HepG2 (cell line): ENCODE measurements at regions not wholly inside any gene's neighbourhood (a gene's known extent, or its start where the extent isn't known, plus 50 kb on each side); places are given as distances from the start of the nearest gene placed in this dataset.

ENCODE experiments used
- ATAC-seq: fragments of 200-7000 bp; cut with Tn5 transposase; 3 replicates; pipeline ENCODE4 v1.9.1; 2020; ENCODE audit warnings: mild to moderate bottlenecking, moderate library complexity
- BruUV-seq: library from RNA; stranded (reverse); fragments of 400-500 nt; replicated peaks from 2 replicates; lab custom pipeline; 2021; lab: Mats Ljungman, UMichigan
- CTCF ChIA-PET: fragments of 300-600 bp; formaldehyde crosslinking; extraction: SDS; loops from one replicate; lab custom pipeline; 2021; ENCODE audit warnings: low total read pairs, inconsistent platforms, low intra/inter-chr PET ratio; lab: Yijun Ruan, JAX
- POLR2A ChIA-PET: fragments of 350-600 bp; sonication (Branson Sonifier 250); formaldehyde crosslinking; loops from one replicate; lab custom pipeline; 2020; ENCODE audit warnings: antibody characterized with exemption, inconsistent platforms; lab: Yijun Ruan, JAX
- DNase-seq: peaks from one replicate; pipeline ENCODE4 v3.0.0-alpha.2; 2015; ENCODE audit warnings: low spot score
- FAIRE-seq: peaks from 3 replicates; lab custom pipeline; 2011; peaks lifted over from hg19 to GRCh38; lab: Jason Lieb, UNC
- H2AFZ ChIP-seq: one replicate; pipeline ENCODE4 v1.6.1; 2011; ENCODE audit warnings: low read length, inconsistent platforms
- H3K27ac ChIP-seq: fragments of 300-600 bp; 3 replicates; pipeline ENCODE4 v1.8.0; 2011; ENCODE audit warnings: mixed run types, mild to moderate bottlenecking, mixed read lengths, low read length, inconsistent platforms; ENCODE audit not compliant: insufficient read depth; ENCODE audit errors: extremely low read length
- H3K27me3 ChIP-seq, 2 experiments: fragments of 200-600 bp in 1 of 2; 2 replicates in 1 of 2; 3 replicates in 1 of 2; pipeline versions ENCODE4 v1.6.0 to v1.8.0; 2011; ENCODE audit warnings: low read length in 2 of 2, mild to moderate bottlenecking in 2 of 2, moderate library complexity in 2 of 2, inconsistent platforms in 1 of 2; ENCODE audit not compliant: insufficient read depth in 2 of 2, control insufficient read depth in 1 of 2
- H3K36me3 ChIP-seq, 2 experiments: fragments of 200-600 bp in 1 of 2; replicated peaks in 1 of 2; 2 replicates in 1 of 2; 3 replicates in 1 of 2; pipeline versions ENCODE4 v1.5.1 to v1.8.0; 2011; ENCODE audit warnings: low read length in 2 of 2, inconsistent platforms in 1 of 2; ENCODE audit not compliant: insufficient read depth in 2 of 2, control insufficient read depth in 1 of 2
- H3K4me1 ChIP-seq: 2 replicates; pipeline ENCODE4 v1.5.1; 2012; ENCODE audit warnings: low read length, inconsistent platforms; ENCODE audit not compliant: insufficient read depth
- H3K4me2 ChIP-seq: 2 replicates; pipeline ENCODE4 v1.6.0; 2011; ENCODE audit warnings: low read depth, low read length, inconsistent platforms
- H3K4me3 ChIP-seq, 3 experiments: fragments of 200-600 bp in 1 of 3; sonication (generic), shearing (Covaris generic) in 1 of 3; replicated peaks in 1 of 3; 2 replicates each; pipeline ENCODE4 v1.5.1; 2011 to 2016; ENCODE audit warnings: low read length in 3 of 3, inconsistent platforms in 2 of 3, low read depth in 2 of 3, mild to moderate bottlenecking in 2 of 3, control low read depth in 1 of 3, mixed read lengths in 1 of 3; ENCODE audit not compliant: insufficient read depth in 1 of 3
- H3K79me2 ChIP-seq: one replicate; pipeline ENCODE4 v1.6.1; 2011; ENCODE audit warnings: low read length, inconsistent platforms; ENCODE audit not compliant: insufficient read depth
- H3K9ac ChIP-seq: 2 replicates; pipeline ENCODE4 v1.6.0; 2011; ENCODE audit warnings: mild to moderate bottlenecking, low read depth, low read length, inconsistent platforms; ENCODE audit not compliant: insufficient read depth
- H3K9me3 ChIP-seq: 2 replicates; pipeline ENCODE4 v1.5.1; 2012; ENCODE audit warnings: mild to moderate bottlenecking, low read length
- H4K20me1 ChIP-seq: 2 replicates; pipeline ENCODE4 v1.6.0; 2011; ENCODE audit warnings: inconsistent platforms, mild to moderate bottlenecking, low read length, moderate library complexity; ENCODE audit not compliant: insufficient read depth
- GTF2F1 ChIP-seq: fragments of 150-350 bp; IDR thresholded peaks from 2 replicates; pipeline ENCODE4 v1.6.1; 2014; ENCODE audit warnings: low read length
- KAT8 ChIP-seq: IDR thresholded peaks from 2 replicates; pipeline ENCODE4 v1.6.1; 2016; ENCODE audit warnings: missing genetic modification reagents, missing compliant biosample characterization
- KLF16 ChIP-seq, 2 experiments: sonication (generic) in 1 of 2; formaldehyde crosslinking in 1 of 2; IDR thresholded peaks; 2 replicates each; pipeline versions ENCODE4 v1.6.1 to v1.8.0; 2016 to 2023; ENCODE audit warnings: missing genetic modification reagents in 2 of 2, missing compliant biosample characterization in 1 of 2
- NCOA1 ChIP-seq: sonication (generic); formaldehyde crosslinking; IDR thresholded peaks from 2 replicates; pipeline ENCODE4 v1.9.0; 2021; ENCODE audit warnings: missing genetic modification reagents
- NCOA2 ChIP-seq: sonication (generic); formaldehyde crosslinking; IDR thresholded peaks from 2 replicates; pipeline ENCODE4 v1.8.0; 2022; ENCODE audit warnings: inconsistent platforms
- SOX5 ChIP-seq: IDR thresholded peaks from 2 replicates; pipeline ENCODE4 v1.6.1; 2016; ENCODE audit warnings: borderline replicate concordance
- ZFAT ChIP-seq: sonication (generic); formaldehyde crosslinking; conservative IDR thresholded peaks from 2 replicates; pipeline ENCODE4 v1.8.1; 2023; ENCODE audit warnings: missing genetic modification reagents, inconsistent platforms
- ZNF329 ChIP-seq: sonication (generic); formaldehyde crosslinking; IDR thresholded peaks from 2 replicates; pipeline ENCODE4 v1.9.0; 2021; ENCODE audit warnings: low read depth, mild to moderate bottlenecking, missing genetic modification reagents
- ZNF333 ChIP-seq: sonication (generic); formaldehyde crosslinking; IDR thresholded peaks from 2 replicates; pipeline ENCODE4 v1.4.0; 2020; ENCODE audit warnings: mild to moderate bottlenecking, missing genetic modification reagents, borderline replicate concordance
- ZNF549 ChIP-seq: sonication (generic); formaldehyde crosslinking; IDR thresholded peaks from 2 replicates; pipeline ENCODE4 v1.5.0; 2020; ENCODE audit warnings: missing genetic modification reagents
- ZNF589 ChIP-seq: sonication (generic); formaldehyde crosslinking; conservative IDR thresholded peaks from 2 replicates; pipeline ENCODE4 v1.8.0; 2022; ENCODE audit warnings: mild to moderate bottlenecking, moderate library complexity, missing genetic modification reagents
- ZNF772 ChIP-seq: sonication (generic); formaldehyde crosslinking; IDR thresholded peaks from 2 replicates; pipeline ENCODE4 v1.5.0; 2020; ENCODE audit warnings: mild to moderate bottlenecking, missing genetic modification reagents
- ZNF782 ChIP-seq: sonication (generic); formaldehyde crosslinking; IDR thresholded peaks from 2 replicates; pipeline ENCODE4 v1.4.0; 2020; ENCODE audit warnings: missing genetic modification reagents, mild to moderate bottlenecking, borderline replicate concordance
- ZNF816 ChIP-seq: sonication (generic); formaldehyde crosslinking; IDR thresholded peaks from 2 replicates; pipeline ENCODE4 v1.8.0; 2022; ENCODE audit warnings: missing genetic modification reagents, mild to moderate bottlenecking, borderline replicate concordance
- WGBS: methylation state at CpG from one replicate; pipeline ENCODE4 v1.1.6; 2017; ENCODE audit warnings: low lambda C conversion rate; 5-methylcytosine and 5-hydroxymethylcytosine counted together
- in situ Hi-C: cut with HindIII; loops from 2 replicates; pipeline ENCODE4 v1.10.0; 2017; ENCODE audit warnings: low pct_unique_long_range_greater_than_20kb; ENCODE audit not compliant: extremely low pct_ligation_motif_present
- intact Hi-C: fragments of 100-400 bp; cut with micrococcal nuclease; formaldehyde crosslinking; loops from one replicate; pipeline ENCODE4 v1.10.0; 2022; ENCODE audit not compliant: unreplicated experiment
- TF ChIP-seq, protein P1 (sequence below): sonication (generic); formaldehyde crosslinking; IDR thresholded peaks from 2 replicates; pipeline ENCODE4 v1.4.0; 2020; ENCODE audit warnings: missing genetic modification reagents, borderline replicate concordance
- TF ChIP-seq, protein P2 (sequence below): sonication (generic); formaldehyde crosslinking; IDR thresholded peaks from 2 replicates; pipeline ENCODE4 v1.4.0; 2020; ENCODE audit warnings: missing genetic modification reagents, borderline replicate concordance
- TF ChIP-seq, protein P3 (sequence below): IDR thresholded peaks from 2 replicates; pipeline ENCODE4 v1.6.1; 2018; ENCODE audit warnings: missing genetic modification reagents

- TF ChIP-seq ZNF329 (CRISPR knock-in tag) (no peak), SOX5 (CRISPR knock-in tag) (no peak), ZFAT (no peak), KAT8 (CRISPR knock-in tag) (no peak), ZNF782 (CRISPR knock-in tag) (no peak)
- TF ChIP-seq, protein P1, sequence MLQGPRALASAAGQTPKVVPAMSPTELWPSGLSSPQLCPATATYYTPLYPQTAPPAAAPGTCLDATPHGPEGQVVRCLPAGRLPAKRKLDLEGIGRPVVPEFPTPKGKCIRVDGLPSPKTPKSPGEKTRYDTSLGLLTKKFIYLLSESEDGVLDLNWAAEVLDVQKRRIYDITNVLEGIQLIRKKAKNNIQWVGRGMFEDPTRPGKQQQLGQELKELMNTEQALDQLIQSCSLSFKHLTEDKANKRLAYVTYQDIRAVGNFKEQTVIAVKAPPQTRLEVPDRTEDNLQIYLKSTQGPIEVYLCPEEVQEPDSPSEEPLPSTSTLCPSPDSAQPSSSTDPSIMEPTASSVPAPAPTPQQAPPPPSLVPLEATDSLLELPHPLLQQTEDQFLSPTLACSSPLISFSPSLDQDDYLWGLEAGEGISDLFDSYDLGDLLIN, result no peak
These were observed 121.0 kb upstream of the ZNF716 start (continued) for GRCh38 chr7:57328963-57329362.

DNA sequence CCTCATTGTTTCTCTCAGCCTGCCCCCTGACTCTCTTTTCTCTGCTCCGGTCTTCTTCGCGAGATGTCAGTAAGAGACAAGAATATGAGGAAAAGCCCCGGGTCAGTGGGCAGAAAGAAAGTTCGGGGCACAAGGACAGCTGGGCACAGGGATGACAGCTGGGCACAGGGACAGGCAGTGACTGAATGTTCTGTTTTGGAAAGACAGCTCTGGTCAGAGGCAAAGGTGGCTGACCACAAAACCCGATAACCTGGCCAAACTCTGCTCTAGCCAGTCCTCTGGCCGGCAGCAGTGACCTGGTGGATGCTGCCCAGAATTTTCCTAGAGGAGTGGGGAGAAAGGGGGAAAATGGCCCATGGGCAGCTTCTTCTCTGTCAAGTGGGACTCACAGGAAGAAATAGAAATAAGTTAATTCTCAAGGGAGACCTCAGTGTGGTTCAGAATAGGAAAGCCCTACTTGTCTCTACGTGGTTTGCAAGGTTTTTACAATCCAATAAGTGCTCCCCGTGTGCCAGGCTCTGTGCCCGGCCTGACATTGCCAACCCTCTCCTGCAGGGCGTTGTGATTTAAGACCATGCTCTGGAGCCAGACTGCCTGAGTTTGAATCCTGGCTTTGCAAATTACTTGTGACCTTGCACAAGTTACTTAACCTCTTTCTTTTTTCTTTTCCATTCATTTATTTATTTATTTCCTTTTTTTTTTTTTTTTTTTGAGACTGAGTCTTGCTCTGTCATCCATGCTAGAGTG, 110.6 kb upstream of the ZNF716 start:
- no peak overlapping the region for H3K4me2 ChIP-seq
- CTCF ChIA-PET, result no interaction called here
- peaks cover 97% of the 10 kb centered on the region for H3K9me3 ChIP-seq
- no peak overlapping the region for H3K4me3 ChIP-seq
- no peaks in the 10 kb centered on the region for H3K79me2 ChIP-seq
- POLR2A ChIA-PET, result no interaction called here
- DNase-seq, result no peak
- no peaks in the 10 kb centered on the region for H4K20me1 ChIP-seq
- WGBS, result 26% methylated on average over 10 of the region's 11 CpGs
- no TSS peak for BruUV-seq
- no peak overlapping the region for H3K9ac ChIP-seq
- no peak for ATAC-seq
- no peak for FAIRE-seq
- H3K27me3 ChIP-seq, result no peaks in the 10 kb centered on the region
- no peak overlapping the region for H3K27ac ChIP-seq
- H3K36me3 ChIP-seq, result no peaks in the 10 kb centered on the region
- intact Hi-C loops (no loop called here), in situ Hi-C loops (no loop called here)
- H3K4me1 ChIP-seq, result no peaks in the 10 kb centered on the region
- no peak overlapping the region for H2AFZ ChIP-seq
- TF ChIP-seq ZNF816 (CRISPR knock-in tag) (no peak), GTF2F1 (no peak), ZNF549 (CRISPR knock-in tag) (no peak), NCOA1 (CRISPR knock-in tag) (no peak), NCOA2 (no peak), ZNF589 (CRISPR knock-in tag) (no peak), ZNF333 (CRISPR knock-in tag) (no peak), ZNF772 (no peak), KLF16 (CRISPR knock-in tag; IDR thresholded peaks at IDR 0.05) (no peak)
- TF ChIP-seq, protein P2, sequence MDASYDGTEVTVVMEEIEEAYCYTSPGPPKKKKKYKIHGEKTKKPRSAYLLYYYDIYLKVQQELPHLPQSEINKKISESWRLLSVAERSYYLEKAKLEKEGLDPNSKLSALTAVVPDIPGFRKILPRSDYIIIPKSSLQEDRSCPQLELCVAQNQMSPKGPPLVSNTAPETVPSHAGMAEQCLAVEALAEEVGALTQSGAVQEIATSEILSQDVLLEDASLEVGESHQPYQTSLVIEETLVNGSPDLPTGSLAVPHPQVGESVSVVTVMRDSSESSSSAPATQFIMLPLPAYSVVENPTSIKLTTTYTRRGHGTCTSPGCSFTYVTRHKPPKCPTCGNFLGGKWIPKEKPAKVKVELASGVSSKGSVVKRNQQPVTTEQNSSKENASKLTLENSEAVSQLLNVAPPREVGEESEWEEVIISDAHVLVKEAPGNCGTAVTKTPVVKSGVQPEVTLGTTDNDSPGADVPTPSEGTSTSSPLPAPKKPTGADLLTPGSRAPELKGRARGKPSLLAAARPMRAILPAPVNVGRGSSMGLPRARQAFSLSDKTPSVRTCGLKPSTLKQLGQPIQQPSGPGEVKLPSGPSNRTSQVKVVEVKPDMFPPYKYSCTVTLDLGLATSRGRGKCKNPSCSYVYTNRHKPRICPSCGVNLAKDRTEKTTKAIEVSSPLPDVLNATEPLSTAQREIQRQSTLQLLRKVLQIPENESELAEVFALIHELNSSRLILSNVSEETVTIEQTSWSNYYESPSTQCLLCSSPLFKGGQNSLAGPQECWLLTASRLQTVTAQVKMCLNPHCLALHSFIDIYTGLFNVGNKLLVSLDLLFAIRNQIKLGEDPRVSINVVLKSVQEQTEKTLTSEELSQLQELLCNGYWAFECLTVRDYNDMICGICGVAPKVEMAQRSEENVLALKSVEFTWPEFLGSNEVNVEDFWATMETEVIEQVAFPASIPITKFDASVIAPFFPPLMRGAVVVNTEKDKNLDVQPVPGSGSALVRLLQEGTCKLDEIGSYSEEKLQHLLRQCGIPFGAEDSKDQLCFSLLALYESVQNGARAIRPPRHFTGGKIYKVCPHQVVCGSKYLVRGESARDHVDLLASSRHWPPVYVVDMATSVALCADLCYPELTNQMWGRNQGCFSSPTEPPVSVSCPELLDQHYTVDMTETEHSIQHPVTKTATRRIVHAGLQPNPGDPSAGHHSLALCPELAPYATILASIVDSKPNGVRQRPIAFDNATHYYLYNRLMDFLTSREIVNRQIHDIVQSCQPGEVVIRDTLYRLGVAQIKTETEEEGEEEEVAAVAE (CRISPR knock-in tag), result no peak
- TF ChIP-seq, protein P3, sequence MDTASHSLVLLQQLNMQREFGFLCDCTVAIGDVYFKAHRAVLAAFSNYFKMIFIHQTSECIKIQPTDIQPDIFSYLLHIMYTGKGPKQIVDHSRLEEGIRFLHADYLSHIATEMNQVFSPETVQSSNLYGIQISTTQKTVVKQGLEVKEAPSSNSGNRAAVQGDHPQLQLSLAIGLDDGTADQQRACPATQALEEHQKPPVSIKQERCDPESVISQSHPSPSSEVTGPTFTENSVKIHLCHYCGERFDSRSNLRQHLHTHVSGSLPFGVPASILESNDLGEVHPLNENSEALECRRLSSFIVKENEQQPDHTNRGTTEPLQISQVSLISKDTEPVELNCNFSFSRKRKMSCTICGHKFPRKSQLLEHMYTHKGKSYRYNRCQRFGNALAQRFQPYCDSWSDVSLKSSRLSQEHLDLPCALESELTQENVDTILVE (CRISPR knock-in tag), result no peak
